A549 (cell line): ENCODE measurements at regions not wholly inside any gene's neighbourhood (a gene's known extent, or its start where the extent isn't known, plus 50 kb on each side); places are given as distances from the start of the nearest gene placed in this dataset.

Source experiments
- ATAC-seq, 2 experiments: fragments of 200-7000 bp in 1 of 2; fragments of >200 bp in 1 of 2; cut with Nextera tagmentation in 1 of 2; cut with Tn5 transposase in 1 of 2; 3 replicates each; pipeline versions ENCODE4 v1.8.0 to v1.9.1; 2018 to 2020; ENCODE audit warnings: mild to moderate bottlenecking in 1 of 2, moderate library complexity in 1 of 2
- CTCF ChIA-PET: fragments of 300-600 bp; sonication (Branson Sonifier 250); formaldehyde crosslinking; extraction: SDS; loops from one replicate; lab custom pipeline; 2021; ENCODE audit warnings: antibody characterized with exemption, inconsistent platforms; lab: Yijun Ruan, JAX
- POLR2A ChIA-PET: fragments of 350-600 bp; formaldehyde crosslinking; extraction: SDS; loops from one replicate; lab custom pipeline; 2021; ENCODE audit warnings: antibody characterized with exemption, inconsistent platforms; lab: Yijun Ruan, JAX
- DNase-seq, 2 experiments: peaks; one replicate each; pipeline versions ENCODE4 v3.0.0 to v3.0.0-alpha.2; 2011 to 2016; ENCODE audit warnings: low read depth in 1 of 2, low spot score in 1 of 2
- FAIRE-seq: peaks from 2 replicates; lab custom pipeline; 2011; peaks lifted over from hg19 to GRCh38; lab: Jason Lieb, UNC
- H3K27ac ChIP-seq, 2 experiments: fragments of >200 bp; sonication (Bioruptor Twin); formaldehyde crosslinking; 3 replicates each; pipeline ENCODE4 v1.5.1; 2016 to 2017
- H3K4me1 ChIP-seq: fragments of >200 bp; sonication (Bioruptor Twin); formaldehyde crosslinking; 3 replicates; pipeline ENCODE4 v1.6.1; 2016
- H3K4me2 ChIP-seq: fragments of >200 bp; sonication (Bioruptor Twin); formaldehyde crosslinking; 3 replicates; pipeline ENCODE4 v1.6.1; 2016
- H3K4me3 ChIP-seq: fragments of >200 bp; sonication (Bioruptor Twin); formaldehyde crosslinking; 3 replicates; pipeline ENCODE4 v1.5.1; 2016
- H3K9me3 ChIP-seq: fragments of >200 bp; sonication (Bioruptor Twin); formaldehyde crosslinking; 3 replicates; pipeline ENCODE4 v1.6.1; 2016
- CHD2 ChIP-seq: fragments of 150-350 bp; IDR thresholded peaks from 2 replicates; pipeline ENCODE4 v1.6.1; 2014; ENCODE audit warnings: low read length; ENCODE audit not compliant: partially characterized antibody
- CHD4 ChIP-seq: fragments of 200-600 bp; sonication (generic); IDR thresholded peaks from 2 replicates; pipeline ENCODE4 v1.6.1; 2016; ENCODE audit warnings: antibody characterized with exemption, mild to moderate bottlenecking, borderline replicate concordance
- EHF ChIP-seq: fragments of 250-450 bp; sonication (Bioruptor Pico); IDR thresholded peaks from 2 replicates; pipeline ENCODE4 v1.5.0; 2020; ENCODE audit warnings: mild to moderate bottlenecking
- EHMT2 ChIP-seq: fragments of 200-600 bp; sonication (generic); IDR thresholded peaks from 2 replicates; pipeline ENCODE4 v1.6.1; 2016; ENCODE audit warnings: antibody characterized with exemption, low read depth, mild to moderate bottlenecking, moderate library complexity
- EP300 ChIP-seq, 2 experiments: fragments of >200 bp; sonication (Bioruptor Twin); formaldehyde crosslinking; IDR thresholded peaks; 2 replicates in 1 of 2; 3 replicates in 1 of 2; pipeline ENCODE4 v1.6.1; 2016 to 2017
- FOSB ChIP-seq: fragments of 250-450 bp; sonication (Bioruptor Pico); IDR thresholded peaks from 2 replicates; pipeline ENCODE4 v1.5.0; 2020; ENCODE audit warnings: mild to moderate bottlenecking, moderate library complexity
- HEYL ChIP-seq: fragments of 250-450 bp; sonication (Bioruptor Pico); IDR thresholded peaks from 2 replicates; pipeline ENCODE4 v1.8.0; 2021; ENCODE audit warnings: mild to moderate bottlenecking, moderate library complexity
- HOXA7 ChIP-seq: fragments of 250-450 bp; sonication (Bioruptor Pico); IDR thresholded peaks from 2 replicates; pipeline ENCODE4 v1.5.0; 2020; ENCODE audit warnings: mild to moderate bottlenecking, moderate library complexity
- HOXB5 ChIP-seq: fragments of 250-450 bp; sonication (Bioruptor Pico); IDR thresholded peaks from 2 replicates; pipeline ENCODE4 v1.5.0; 2020; ENCODE audit warnings: mild to moderate bottlenecking, moderate library complexity
- JUN ChIP-seq, 2 experiments: fragments of >200 bp; sonication (Bioruptor Twin); formaldehyde crosslinking; IDR thresholded peaks; 2 replicates in 1 of 2; 3 replicates in 1 of 2; pipeline ENCODE4 v1.6.1; 2016 to 2017
- MAFK ChIP-seq: fragments of 450-650 bp; IDR thresholded peaks from 2 replicates; pipeline ENCODE4 v1.6.1; 2014; ENCODE audit not compliant: partially characterized antibody
- MAZ ChIP-seq: fragments of 150-350 bp; IDR thresholded peaks from 2 replicates; pipeline ENCODE4 v1.6.1; 2014; ENCODE audit warnings: antibody characterized with exemption, low read depth, low read length, borderline replicate concordance
- NFE2L2 ChIP-seq: fragments of 150-350 bp; conservative IDR thresholded peaks from 2 replicates; pipeline ENCODE4 v1.6.1; 2014; ENCODE audit warnings: low read length
- NPAS2 ChIP-seq: fragments of 250-450 bp; sonication (Bioruptor Pico); IDR thresholded peaks from 2 replicates; pipeline ENCODE4 v1.8.0; 2022; ENCODE audit warnings: mild to moderate bottlenecking, moderate library complexity, borderline replicate concordance
- NR3C1 ChIP-seq: fragments of >200 bp; sonication (Bioruptor Twin); formaldehyde crosslinking; IDR thresholded peaks from 3 replicates; pipeline ENCODE4 v1.6.1; 2017
- POLR2A ChIP-seq: IDR thresholded peaks from 2 replicates; pipeline ENCODE4 v1.6.1; 2012; ENCODE audit warnings: mild to moderate bottlenecking, low read length
- POLR2AphosphoS2 ChIP-seq: conservative IDR thresholded peaks from 2 replicates; pipeline ENCODE4 v1.6.1; 2012; ENCODE audit warnings: low read length, improper control_type of control experiment, inconsistent platforms
- RAD21 ChIP-seq, 2 experiments: fragments of >200 bp in 1 of 2; sonication (Bioruptor Twin) in 1 of 2; formaldehyde crosslinking in 1 of 2; IDR thresholded peaks in 1 of 2; conservative IDR thresholded peaks in 1 of 2; 2 replicates in 1 of 2; 3 replicates in 1 of 2; pipeline ENCODE4 v1.6.1; 2012 to 2018; ENCODE audit warnings: inconsistent platforms in 1 of 2
- RFX5 ChIP-seq: fragments of 450-650 bp; IDR thresholded peaks from 2 replicates; pipeline ENCODE4 v1.7.1; 2014; ENCODE audit warnings: antibody characterized with exemption, mild to moderate bottlenecking, moderate library complexity
- TFCP2L1 ChIP-seq: fragments of 250-450 bp; sonication (Bioruptor Pico); IDR thresholded peaks from 2 replicates; pipeline ENCODE4 v1.5.0; 2021; ENCODE audit warnings: mild to moderate bottlenecking
- ZC3H11A ChIP-seq: fragments of 450-650 bp; IDR thresholded peaks from 2 replicates; pipeline ENCODE4 v1.6.1; 2014; ENCODE audit warnings: antibody characterized with exemption, mild to moderate bottlenecking
- ZSCAN20 ChIP-seq: fragments of 250-450 bp; sonication (Bioruptor Pico); IDR thresholded peaks from 2 replicates; pipeline ENCODE4 v1.8.0; 2022; ENCODE audit warnings: mild to moderate bottlenecking, moderate library complexity
- WGBS: methylation state at CpG from one replicate; pipeline ENCODE4 v1.1.6; 2017; ENCODE audit errors: missing lambda C conversion rate; 5-methylcytosine and 5-hydroxymethylcytosine counted together
- TF ChIP-seq, protein P1 (sequence below): fragments of >200 bp; sonication (Bioruptor Twin); formaldehyde crosslinking; IDR thresholded peaks from 2 replicates; pipeline ENCODE4 v1.6.1; 2016
- TF ChIP-seq, protein P2 (sequence below): fragments of >200 bp; sonication (Bioruptor Twin); formaldehyde crosslinking; IDR thresholded peaks from 3 replicates; pipeline ENCODE4 v1.6.1; 2016
- TF ChIP-seq, protein P3 (sequence below): fragments of >200 bp; sonication (Bioruptor Twin); formaldehyde crosslinking; IDR thresholded peaks from 3 replicates; pipeline ENCODE4 v1.5.1; 2016
- TF ChIP-seq, protein P4 (sequence below): fragments of 250-450 bp; sonication (Bioruptor Pico); IDR thresholded peaks from 2 replicates; pipeline ENCODE4 v1.5.0; 2020; ENCODE audit warnings: low read depth, mild to moderate bottlenecking, moderate library complexity

DNA sequence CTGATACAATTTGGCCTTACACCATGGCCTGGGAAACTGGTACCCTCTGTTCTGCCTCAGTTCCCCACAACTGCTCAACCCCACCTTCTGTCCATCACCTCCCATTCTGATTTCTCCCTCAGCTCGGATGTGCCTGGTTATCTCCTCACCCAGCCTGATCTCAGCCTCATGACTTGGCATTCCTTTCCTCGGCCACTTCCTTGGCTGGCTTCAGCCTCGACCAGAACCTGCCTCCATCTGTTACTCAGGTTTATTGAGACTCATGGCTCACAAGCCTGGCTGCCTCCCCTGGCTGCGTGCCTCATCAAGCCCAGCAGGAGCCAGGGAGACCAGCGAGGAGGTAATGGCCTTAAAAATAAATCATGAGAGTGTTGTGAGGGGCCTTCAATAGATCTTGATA lies 356.2 kb upstream of the SPRED2 start (continued):
- TF ChIP-seq, protein P1, sequence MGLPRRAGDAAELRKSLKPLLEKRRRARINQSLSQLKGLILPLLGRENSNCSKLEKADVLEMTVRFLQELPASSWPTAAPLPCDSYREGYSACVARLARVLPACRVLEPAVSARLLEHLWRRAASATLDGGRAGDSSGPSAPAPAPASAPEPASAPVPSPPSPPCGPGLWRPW: no peak
- TF ChIP-seq MAFK (no peak), NR3C1 (no peak)
- TF ChIP-seq, all 56 proteins: peak for 0

DNA sequence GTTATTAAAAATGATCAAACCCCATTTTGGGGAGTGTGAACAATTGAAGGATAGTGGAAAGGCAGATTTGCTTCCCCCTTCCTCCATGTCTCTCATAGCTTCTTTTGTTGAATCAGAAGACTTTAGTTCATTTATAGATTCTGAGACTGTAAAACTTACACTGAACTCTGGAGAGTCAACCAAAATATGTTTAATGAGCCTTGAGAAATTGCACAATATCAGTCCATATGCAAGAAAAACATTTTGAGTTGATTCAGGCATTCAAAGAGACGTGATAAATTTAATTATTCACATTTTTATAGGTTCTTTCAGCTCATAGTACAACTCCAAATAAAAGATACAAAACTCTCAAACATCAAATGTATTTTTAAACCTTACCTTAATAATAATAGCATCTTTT lies 354.4 kb upstream of the SPRED2 start:
- 0% methylated on average over 1 of the region's 1 CpG for WGBS
- H3K4me2 ChIP-seq: no peak overlapping the region
- TF ChIP-seq POLR2A: no peak
- TF ChIP-seq HEYL (CRISPR knock-in tag): no peak
- TF ChIP-seq HOXB5 (CRISPR knock-in tag): no peak
- TF ChIP-seq, protein P2, sequence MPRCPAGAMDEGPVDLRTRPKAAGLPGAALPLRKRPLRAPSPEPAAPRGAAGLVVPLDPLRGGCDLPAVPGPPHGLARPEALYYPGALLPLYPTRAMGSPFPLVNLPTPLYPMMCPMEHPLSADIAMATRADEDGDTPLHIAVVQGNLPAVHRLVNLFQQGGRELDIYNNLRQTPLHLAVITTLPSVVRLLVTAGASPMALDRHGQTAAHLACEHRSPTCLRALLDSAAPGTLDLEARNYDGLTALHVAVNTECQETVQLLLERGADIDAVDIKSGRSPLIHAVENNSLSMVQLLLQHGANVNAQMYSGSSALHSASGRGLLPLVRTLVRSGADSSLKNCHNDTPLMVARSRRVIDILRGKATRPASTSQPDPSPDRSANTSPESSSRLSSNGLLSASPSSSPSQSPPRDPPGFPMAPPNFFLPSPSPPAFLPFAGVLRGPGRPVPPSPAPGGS: no peak
- no peak for TF ChIP-seq FOSB
- TF ChIP-seq EHMT2: no peak
- TF ChIP-seq MAZ: no peak
- no peak for TF ChIP-seq RFX5
- ChIA-PET POLR2A (no interaction called here), CTCF (no interaction called here)
- ATAC-seq (no peak), FAIRE-seq (peak; percentile 32), DNase-seq (no peak)
- H3K4me1 ChIP-seq: no peaks in the 10 kb centered on the region
- H3K4me3 ChIP-seq: no peak overlapping the region
- H3K9me3 ChIP-seq: no peaks in the 10 kb centered on the region
- no peak overlapping the region for H3K27ac ChIP-seq

DNA sequence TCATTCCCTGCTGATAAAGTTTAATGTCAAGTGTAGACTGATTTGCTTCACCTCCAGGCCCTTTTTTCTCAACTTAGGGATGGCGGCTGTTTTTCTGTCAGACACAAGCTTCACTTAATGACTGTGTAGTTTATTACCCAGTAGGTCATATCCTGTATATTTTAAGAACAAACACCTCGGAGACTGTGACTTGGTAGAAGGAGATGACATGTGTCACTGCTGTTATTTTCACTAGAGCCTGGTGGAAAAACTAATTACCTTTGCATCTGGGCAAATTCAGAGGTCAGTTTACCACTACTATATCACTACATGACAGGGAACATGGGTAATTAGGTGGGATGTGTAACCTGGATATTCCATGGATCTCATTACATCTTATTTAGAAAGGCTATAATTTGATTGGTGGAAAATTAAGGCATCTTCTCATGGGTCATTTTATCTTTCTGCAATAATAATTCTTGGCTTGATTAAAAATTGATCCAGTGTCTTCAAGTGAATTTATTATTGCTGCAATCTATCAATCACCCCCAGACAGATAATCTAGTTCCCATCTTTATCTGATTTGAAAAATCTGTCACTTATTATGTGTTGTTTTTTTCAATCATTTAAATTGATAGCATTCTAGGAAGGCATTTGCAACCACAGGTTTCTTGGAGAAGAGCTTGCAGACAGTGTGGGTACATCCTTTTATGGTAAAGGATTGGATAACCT lies 353.8 kb upstream of the SPRED2 start:
- H3K4me3 ChIP-seq: no peak overlapping the region
- ChIA-PET CTCF (no interaction called here), POLR2A (no interaction called here)
- ATAC-seq: no peak
- FAIRE-seq: no peak
- H3K27ac ChIP-seq: no peak overlapping the region
- no peak overlapping the region for H3K4me2 ChIP-seq
- TF ChIP-seq TFCP2L1 (no peak), RAD21 (conservative IDR thresholded peaks at IDR 0.05 in 1 of 2, IDR thresholded peaks at IDR 0.05 in 1 of 2) (no peak), NPAS2 (no peak), CHD4 (no peak), RFX5 (no peak), ZC3H11A (no peak), EHF (no peak), POLR2AphosphoS2 (no peak), HOXB5 (CRISPR knock-in tag) (no peak), EP300 (IDR thresholded peaks at IDR 0.05) (no peak), MAZ (no peak), ZSCAN20 (no peak), JUN (IDR thresholded peaks at IDR 0.05) (no peak), HOXA7 (no peak), NFE2L2 (no peak), NR3C1 (no peak), CHD2 (no peak)
- TF ChIP-seq, protein P3, sequence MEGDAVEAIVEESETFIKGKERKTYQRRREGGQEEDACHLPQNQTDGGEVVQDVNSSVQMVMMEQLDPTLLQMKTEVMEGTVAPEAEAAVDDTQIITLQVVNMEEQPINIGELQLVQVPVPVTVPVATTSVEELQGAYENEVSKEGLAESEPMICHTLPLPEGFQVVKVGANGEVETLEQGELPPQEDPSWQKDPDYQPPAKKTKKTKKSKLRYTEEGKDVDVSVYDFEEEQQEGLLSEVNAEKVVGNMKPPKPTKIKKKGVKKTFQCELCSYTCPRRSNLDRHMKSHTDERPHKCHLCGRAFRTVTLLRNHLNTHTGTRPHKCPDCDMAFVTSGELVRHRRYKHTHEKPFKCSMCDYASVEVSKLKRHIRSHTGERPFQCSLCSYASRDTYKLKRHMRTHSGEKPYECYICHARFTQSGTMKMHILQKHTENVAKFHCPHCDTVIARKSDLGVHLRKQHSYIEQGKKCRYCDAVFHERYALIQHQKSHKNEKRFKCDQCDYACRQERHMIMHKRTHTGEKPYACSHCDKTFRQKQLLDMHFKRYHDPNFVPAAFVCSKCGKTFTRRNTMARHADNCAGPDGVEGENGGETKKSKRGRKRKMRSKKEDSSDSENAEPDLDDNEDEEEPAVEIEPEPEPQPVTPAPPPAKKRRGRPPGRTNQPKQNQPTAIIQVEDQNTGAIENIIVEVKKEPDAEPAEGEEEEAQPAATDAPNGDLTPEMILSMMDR: no peak
- TF ChIP-seq, protein P4, sequence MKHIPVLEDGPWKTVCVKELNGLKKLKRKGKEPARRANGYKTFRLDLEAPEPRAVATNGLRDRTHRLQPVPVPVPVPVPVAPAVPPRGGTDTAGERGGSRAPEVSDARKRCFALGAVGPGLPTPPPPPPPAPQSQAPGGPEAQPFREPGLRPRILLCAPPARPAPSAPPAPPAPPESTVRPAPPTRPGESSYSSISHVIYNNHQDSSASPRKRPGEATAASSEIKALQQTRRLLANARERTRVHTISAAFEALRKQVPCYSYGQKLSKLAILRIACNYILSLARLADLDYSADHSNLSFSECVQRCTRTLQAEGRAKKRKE (CRISPR knock-in tag): no peak
- no peaks in the 10 kb centered on the region for H3K4me1 ChIP-seq
- 42% methylated on average over 2 of the region's 2 CpGs for WGBS
- no peaks in the 10 kb centered on the region for H3K9me3 ChIP-seq
- DNase-seq: no peak
